DND-41 (cell line): ENCODE measurements at regions not wholly inside any gene's neighbourhood (a gene's known extent, or its start where the extent isn't known, plus 50 kb on each side); places are given as distances from the start of the nearest gene placed in this dataset.

Source experiments
- CTCF ChIP-seq: IDR thresholded peaks from 2 replicates; pipeline ENCODE4 v1.5.1; 2012; ENCODE audit warnings: borderline replicate concordance, low read length, moderate library complexity, mild to moderate bottlenecking; ENCODE audit not compliant: poor library complexity, severe bottlenecking; ENCODE audit errors: extremely low read depth
- EZH2 ChIP-seq: IDR thresholded peaks from 3 replicates; pipeline ENCODE4 v1.6.1; 2012; ENCODE audit warnings: borderline replicate concordance, low read depth, mild to moderate bottlenecking, moderate library complexity, low read length, inconsistent platforms; ENCODE audit not compliant: severe bottlenecking

- TF ChIP-seq CTCF (no peak), EZH2 (no peak)
Observed at GRCh38 chr9:13508086-13508485, 228.6 kb upstream of the MPDZ start.
